GM23338 (cell line): ENCODE measurements at regions not wholly inside any gene's neighbourhood (a gene's known extent, or its start where the extent isn't known, plus 50 kb on each side); places are given as distances from the start of the nearest gene placed in this dataset.

Experiments used
- ATAC-seq: fragments of 200-7000 bp; cut with Tn5 transposase; 3 replicates; pipeline ENCODE4 v1.9.1; 2020
- DNase-seq: peaks from one replicate; pipeline ENCODE4 v3.0.0-alpha.2; 2015; ENCODE audit warnings: low spot score
- H2AFZ ChIP-seq: fragments of 200-600 bp; sonication (generic); 2 replicates; pipeline ENCODE4 v1.8.0; 2016; ENCODE audit warnings: antibody characterized with exemption, mild to moderate bottlenecking, moderate library complexity
- H3F3A ChIP-seq: fragments of 200-600 bp; sonication (generic); replicated peaks from 2 replicates; pipeline ENCODE4 v1.8.0; 2017; ENCODE audit warnings: antibody characterized with exemption, mixed run types, low read depth
- H3K27ac ChIP-seq: fragments of 200-600 bp; sonication (generic); 2 replicates; pipeline ENCODE4 v1.6.1; 2016; ENCODE audit warnings: low read depth
- H3K27me3 ChIP-seq: fragments of 200-600 bp; sonication (generic); 2 replicates; pipeline ENCODE4 v1.8.0; 2016; ENCODE audit warnings: mild to moderate bottlenecking, mixed run types, moderate library complexity; ENCODE audit not compliant: insufficient read depth
- H3K36me3 ChIP-seq: fragments of 200-600 bp; sonication (generic); 2 replicates; pipeline ENCODE4 v1.8.0; 2016; ENCODE audit warnings: mild to moderate bottlenecking; ENCODE audit not compliant: insufficient read depth
- H3K4me1 ChIP-seq: fragments of 200-600 bp; sonication (generic); 2 replicates; pipeline ENCODE4 v1.8.0; 2016; ENCODE audit warnings: mild to moderate bottlenecking, moderate library complexity; ENCODE audit not compliant: insufficient read depth
- H3K4me2 ChIP-seq: fragments of 200-600 bp; sonication (generic); 2 replicates; pipeline ENCODE4 v1.7.1; 2017; ENCODE audit warnings: mixed run types
- H3K4me3 ChIP-seq: fragments of 200-600 bp; sonication (generic); 2 replicates; pipeline ENCODE4 v1.6.1; 2016; ENCODE audit warnings: mixed run types
- H3K79me2 ChIP-seq: fragments of 200-600 bp; sonication (generic); replicated peaks from 2 replicates; pipeline ENCODE4 v1.8.0; 2017; ENCODE audit warnings: mild to moderate bottlenecking; ENCODE audit not compliant: insufficient read depth
- H3K9me2 ChIP-seq: fragments of 200-600 bp; sonication (generic); 2 replicates; pipeline ENCODE4 v1.8.0; 2017; ENCODE audit not compliant: insufficient read depth
- H4K20me1 ChIP-seq: fragments of 200-600 bp; sonication (generic); replicated peaks from 2 replicates; pipeline ENCODE4 v1.8.0; 2017; ENCODE audit warnings: mild to moderate bottlenecking; ENCODE audit not compliant: insufficient read depth
- H3K27ac Mint-ChIP-seq: 2 replicates; pipeline ENCODE4 v1.8.0; 2020; ENCODE audit warnings: inconsistent platforms, mild to moderate bottlenecking, moderate library complexity, mixed read lengths
- H3K27me3 Mint-ChIP-seq: 3 replicates; pipeline ENCODE4 v1.8.0; 2022; ENCODE audit warnings: low read depth, mild to moderate bottlenecking, moderate library complexity, mixed read lengths, inconsistent platforms; ENCODE audit not compliant: insufficient read depth, poor library complexity
- H3K36me3 Mint-ChIP-seq: 3 replicates; pipeline ENCODE4 v1.8.0; 2021; ENCODE audit warnings: low read depth, mild to moderate bottlenecking, inconsistent platforms, moderate library complexity, mixed read lengths
- H3K4me1 Mint-ChIP-seq: 3 replicates; pipeline ENCODE4 v1.8.0; 2020; ENCODE audit warnings: mild to moderate bottlenecking, inconsistent platforms, mixed read lengths
- H3K4me3 Mint-ChIP-seq: 3 replicates; pipeline ENCODE4 v1.8.0; 2021; ENCODE audit warnings: moderate library complexity, mild to moderate bottlenecking, inconsistent platforms, mixed read lengths
- H3K9me3 Mint-ChIP-seq: 3 replicates; pipeline ENCODE4 v1.8.0; 2020; ENCODE audit warnings: moderate library complexity, mild to moderate bottlenecking, inconsistent platforms, mixed read lengths
- CREB1 ChIP-seq: fragments of 250-450 bp; sonication (Bioruptor Pico); IDR thresholded peaks from 2 replicates; pipeline ENCODE4 v1.5.0; 2020; ENCODE audit warnings: low read depth, mild to moderate bottlenecking, moderate library complexity
- CTCF ChIP-seq, 2 experiments: fragments of 200-600 bp in 1 of 2; sonication (generic) in 1 of 2; conservative IDR thresholded peaks; 2 replicates each; pipeline versions ENCODE4 v1.5.1 to v1.6.1; 2016 to 2017; ENCODE audit warnings: antibody characterized with exemption in 2 of 2, low read depth in 2 of 2, mild to moderate bottlenecking in 2 of 2, moderate library complexity in 1 of 2
- ETS1 ChIP-seq: IDR thresholded peaks from 2 replicates; pipeline ENCODE4 v1.6.1; 2016; ENCODE audit warnings: antibody characterized with exemption
- EZH2 ChIP-seq: fragments of 200-600 bp; sonication (generic); IDR thresholded peaks from one replicate; pipeline ENCODE4 v1.8.0; 2017; ENCODE audit warnings: antibody characterized with exemption, mild to moderate bottlenecking, low read depth; ENCODE audit not compliant: unreplicated experiment
- EZH2phosphoT487 ChIP-seq: fragments of 200-600 bp; sonication (generic); IDR thresholded peaks from one replicate; pipeline ENCODE4 v1.8.1; 2018; ENCODE audit warnings: antibody characterized with exemption; ENCODE audit not compliant: unreplicated experiment
- JUNB ChIP-seq: IDR thresholded peaks from one replicate; pipeline ENCODE4 v1.6.1; 2016; ENCODE audit warnings: antibody characterized with exemption; ENCODE audit not compliant: unreplicated experiment
- NANOG ChIP-seq: IDR thresholded peaks from 2 replicates; pipeline ENCODE4 v1.6.1; 2016; ENCODE audit warnings: antibody characterized with exemption, borderline replicate concordance
- POLR2AphosphoS5 ChIP-seq: IDR thresholded peaks from 2 replicates; pipeline ENCODE4 v1.6.1; 2016; ENCODE audit warnings: antibody characterized with exemption, low read depth
- REST ChIP-seq: IDR thresholded peaks from one replicate; pipeline ENCODE4 v1.6.1; 2018; ENCODE audit warnings: antibody characterized with exemption; ENCODE audit not compliant: unreplicated experiment
- STAT1 ChIP-seq: IDR thresholded peaks from one replicate; pipeline ENCODE4 v1.6.1; 2016; ENCODE audit warnings: antibody characterized with exemption; ENCODE audit not compliant: unreplicated experiment
- ZNF114 ChIP-seq: fragments of 250-450 bp; sonication (Bioruptor Pico); IDR thresholded peaks from 2 replicates; pipeline ENCODE4 v1.5.0; 2020; ENCODE audit warnings: mild to moderate bottlenecking, moderate library complexity
- ZNF331 ChIP-seq: fragments of 250-450 bp; sonication (Bioruptor Pico); IDR thresholded peaks from 2 replicates; pipeline ENCODE4 v1.5.0; 2020; ENCODE audit warnings: low read depth, mild to moderate bottlenecking, moderate library complexity
- ZNF462 ChIP-seq: fragments of 250-450 bp; sonication (Bioruptor Pico); IDR thresholded peaks from 2 replicates; pipeline ENCODE4 v1.5.0; 2020; ENCODE audit warnings: mild to moderate bottlenecking, moderate library complexity

- no peak overlapping the region; the same call in 1 of the 2 replicates for H3K27ac Mint-ChIP-seq
- H3K4me1 Mint-ChIP-seq: 0 out of 3 replicates have a peak, but pooled peaks cover 5% of the 10 kb centered on the region
- Histone ChIP-seq H4K20me1 (no peaks in the 10 kb centered on the region), H3K4me2 (no peak overlapping the region), H3K36me3 (no peaks in the 10 kb centered on the region), H3K9me2 (no peaks in the 10 kb centered on the region), H3K4me3 (no peak overlapping the region), H3K27me3 (no peaks in the 10 kb centered on the region), H3K27ac (no peak overlapping the region), H2AFZ (peak overlapping the region; percentile 43; the same call in 1 of the 2 replicates), H3F3A (no peaks in the 10 kb centered on the region), H3K79me2 (no peaks in the 10 kb centered on the region), H3K4me1 (no peaks in the 10 kb centered on the region)
- no peaks in the 10 kb centered on the region for H3K36me3 Mint-ChIP-seq
- H3K9me3 Mint-ChIP-seq: no peaks in the 10 kb centered on the region
- TF ChIP-seq NANOG (no peak), CTCF (conservative IDR thresholded peaks at IDR 0.05; ENCODE audit: low read depth in 2 of 2) (no peak), CREB1 (CRISPR knock-in tag) (no peak), EZH2phosphoT487 (no peak), ZNF331 (CRISPR knock-in tag) (no peak), ZNF114 (CRISPR knock-in tag) (no peak), STAT1 (no peak), ZNF462 (CRISPR knock-in tag) (no peak), POLR2AphosphoS5 (no peak), EZH2 (no peak), ETS1 (no peak), REST (no peak), JUNB (no peak)
- DNase-seq (no peak), ATAC-seq (no peak)
- H3K4me3 Mint-ChIP-seq: no peak overlapping the region
- H3K27me3 Mint-ChIP-seq: peaks cover 3% of the 10 kb centered on the region
Measured at GRCh38 chr10:4024516-4025245, 239.7 kb upstream of the KLF6 start.
